CD14-positive monocyte (primary cell): ENCODE measurements at regions not wholly inside any gene's neighbourhood (a gene's known extent, or its start where the extent isn't known, plus 50 kb on each side); places are given as distances from the start of the nearest gene placed in this dataset.
"Not testable (repeated sequence)": the region's sequence is repeated elsewhere in the genome, so short reads cannot be mapped to it uniquely, and the experiment has no call there.

Experiments used
- DNase-seq, 3 donors: peaks; one replicate each; pipeline ENCODE4 v3.0.0-alpha.2; 2011 to 2022
- H2AFZ ChIP-seq: 2 replicates; pipeline ENCODE4 v1.6.0; 2012; ENCODE audit warnings: mild to moderate bottlenecking, low read depth, low read length, inconsistent platforms; ENCODE audit not compliant: insufficient read depth, poor library complexity, severe bottlenecking
- H3K27ac ChIP-seq, 2 donors: 1 replicate in 1 of 2; 2 replicates in 1 of 2; pipeline ENCODE4 v1.5.1; 2012 to 2013; ENCODE audit warnings: low read length in 2 of 2, control low read depth in 1 of 2, inconsistent platforms in 1 of 2, low read depth in 1 of 2, mild to moderate bottlenecking in 1 of 2
- H3K27me3 ChIP-seq, 2 donors: one replicate each; pipeline versions ENCODE4 v1.6.0 to v1.6.1; 2011 to 2013; ENCODE audit warnings: low read length in 2 of 2; ENCODE audit not compliant: control insufficient read depth in 2 of 2, insufficient read depth in 2 of 2
- H3K36me3 ChIP-seq, 2 donors: replicated peaks in 1 of 2; 1 replicate in 1 of 2; 2 replicates in 1 of 2; pipeline versions ENCODE4 v1.5.1 to v1.6.1; 2012 to 2013; ENCODE audit warnings: low read length in 2 of 2, control low read depth in 1 of 2, inconsistent platforms in 1 of 2, mild to moderate bottlenecking in 1 of 2; ENCODE audit not compliant: insufficient read depth in 2 of 2, control insufficient read depth in 1 of 2
- H3K4me1 ChIP-seq, 2 donors: 1 replicate in 1 of 2; 2 replicates in 1 of 2; pipeline versions ENCODE4 v1.5.1 to v1.6.1; 2012 to 2013; ENCODE audit warnings: low read length in 2 of 2, control low read depth in 1 of 2, inconsistent platforms in 1 of 2, mild to moderate bottlenecking in 1 of 2, moderate library complexity in 1 of 2; ENCODE audit not compliant: insufficient read depth in 2 of 2, control insufficient read depth in 1 of 2
- H3K4me2 ChIP-seq: replicated peaks from 2 replicates; pipeline ENCODE3; 2012; ENCODE audit warnings: low read length, moderate library complexity, mild to moderate bottlenecking; ENCODE audit not compliant: poor library complexity, severe bottlenecking; ENCODE audit errors: extremely low read depth
- H3K4me3 ChIP-seq, 3 experiments: fragments of 200-600 bp in 1 of 3; sonication (generic) in 1 of 3; replicated peaks in 1 of 3; 1 replicate in 2 of 3; 2 replicates in 1 of 3; pipeline ENCODE4 v1.5.1; 2011 to 2013; ENCODE audit warnings: low read length in 3 of 3, mild to moderate bottlenecking in 3 of 3, control low read depth in 2 of 3, low read depth in 2 of 3, inconsistent platforms in 1 of 3, moderate library complexity in 1 of 3
- H3K79me2 ChIP-seq: 2 replicates; pipeline ENCODE4 v1.6.0; 2012; ENCODE audit warnings: mild to moderate bottlenecking, control low read depth, inconsistent platforms, low read length, moderate library complexity; ENCODE audit not compliant: insufficient read depth
- H3K9ac ChIP-seq: 2 replicates; pipeline ENCODE4 v1.6.0; 2017; ENCODE audit warnings: low read length, mild to moderate bottlenecking; ENCODE audit not compliant: insufficient read depth, poor library complexity, severe bottlenecking
- H3K9me3 ChIP-seq, 2 donors: replicated peaks in 1 of 2; 1 replicate in 1 of 2; 2 replicates in 1 of 2; pipeline versions ENCODE4 v1.5.1 to v1.6.1; 2012 to 2013; ENCODE audit warnings: low read length in 2 of 2, control low read depth in 1 of 2; ENCODE audit not compliant: control insufficient read depth in 1 of 2, insufficient read depth in 1 of 2
- H4K20me1 ChIP-seq: 2 replicates; pipeline ENCODE4 v1.6.0; 2012; ENCODE audit warnings: mild to moderate bottlenecking, low read length, control low read depth, moderate library complexity; ENCODE audit not compliant: insufficient read depth
- H3K27ac Mint-ChIP-seq, 7 donors: one replicate each; pipeline ENCODE4 v1.8.0; 2020; ENCODE audit warnings: mild to moderate bottlenecking in 7 of 7, mixed read lengths in 7 of 7, moderate library complexity in 6 of 7, inconsistent platforms in 2 of 7
- H3K27me3 Mint-ChIP-seq, 3 donors: one replicate each; pipeline ENCODE4 v1.8.0; 2021 to 2022; ENCODE audit warnings: low read depth in 3 of 3, mild to moderate bottlenecking in 3 of 3, mixed read lengths in 3 of 3, moderate library complexity in 3 of 3, inconsistent platforms in 1 of 3
- H3K36me3 Mint-ChIP-seq, 2 donors: one replicate each; pipeline ENCODE4 v1.8.0; 2020; ENCODE audit warnings: mixed read lengths in 2 of 2, inconsistent platforms in 1 of 2, mild to moderate bottlenecking in 1 of 2
- H3K4me1 Mint-ChIP-seq: one replicate; pipeline ENCODE4 v1.8.0; 2020; ENCODE audit warnings: mild to moderate bottlenecking, mixed read lengths
- H3K4me3 Mint-ChIP-seq, 2 donors: one replicate each; pipeline ENCODE4 v1.8.0; 2020; ENCODE audit warnings: mild to moderate bottlenecking in 2 of 2, mixed read lengths in 2 of 2, moderate library complexity in 1 of 2
- H3K9me3 Mint-ChIP-seq, 7 donors: one replicate each; pipeline ENCODE4 v1.8.0; 2020 to 2022; ENCODE audit warnings: mixed read lengths in 7 of 7, mild to moderate bottlenecking in 6 of 7, moderate library complexity in 6 of 7, inconsistent platforms in 2 of 7
- CTCF ChIP-seq: fragments of 200-600 bp; IDR thresholded peaks from one replicate; pipeline ENCODE4 v1.8.0; 2022; ENCODE audit warnings: antibody characterized with exemption, mild to moderate bottlenecking
- WGBS: methylation state at CpG from one replicate; pipeline ENCODE4 v1.1.5; 2013; ENCODE audit warnings: missing lambda C conversion rate; ENCODE audit not compliant: insufficient coverage; 5-methylcytosine and 5-hydroxymethylcytosine counted together
- intact Hi-C, 2 donors: fragments of 100-400 bp; cut with micrococcal nuclease; formaldehyde crosslinking; loops; one replicate each; pipeline versions ENCODE4 v1.15.0 to v1.15.1; 2023

DNA sequence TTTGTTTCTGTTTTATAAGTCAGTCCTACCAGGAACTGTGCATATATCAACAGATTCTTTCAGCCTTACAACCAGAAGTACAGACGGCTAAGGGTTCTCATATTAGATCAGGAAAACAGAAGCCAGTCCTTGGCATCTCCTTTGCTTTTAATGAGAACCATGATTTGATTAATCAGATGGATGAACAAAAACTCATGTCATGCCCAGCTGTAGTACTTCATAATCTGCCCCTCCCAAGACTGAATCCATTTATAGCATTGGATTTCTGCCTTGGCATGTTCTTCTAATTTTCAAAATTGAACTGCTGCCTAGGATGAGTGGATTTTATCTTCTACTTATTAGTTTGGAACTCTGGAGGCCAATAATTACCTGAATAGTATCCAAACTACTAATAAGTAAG lies 617.2 kb downstream of the SLITRK5 start:
- intact Hi-C loops = no loop called here
- no peaks in the 10 kb centered on the region for H4K20me1 ChIP-seq
- H3K4me2 ChIP-seq = no peak overlapping the region
- H3K27me3 Mint-ChIP-seq = no peaks in the 10 kb centered on the region
- H3K79me2 ChIP-seq = no peaks in the 10 kb centered on the region
- H3K27ac Mint-ChIP-seq = no peak overlapping the region
- H3K27ac ChIP-seq = no peak overlapping the region
- no peak overlapping the region for H3K9ac ChIP-seq
- H3K36me3 ChIP-seq = no peaks in the 10 kb centered on the region
- TF ChIP-seq CTCF = no peak
- no peak overlapping the region for H3K4me3 ChIP-seq
- DNase-seq = no peak
- no peaks in the 10 kb centered on the region for H3K4me1 ChIP-seq
- H3K27me3 ChIP-seq = no peaks in the 10 kb centered on the region
- peaks cover 24 to 26% of the 10 kb centered on the region in 2 donors for H3K9me3 ChIP-seq
- H3K4me3 Mint-ChIP-seq = no peak overlapping the region
- no peaks in the 10 kb centered on the region for H3K36me3 Mint-ChIP-seq
- no CpG with 5 or more reads among the region's 1 CpG for WGBS
- H3K9me3 Mint-ChIP-seq = peaks cover 5 to 35% (median 31%) of the 10 kb centered on the region in 7 donors
- no peaks in the 10 kb centered on the region for H3K4me1 Mint-ChIP-seq
- no peak overlapping the region for H2AFZ ChIP-seq

DNA sequence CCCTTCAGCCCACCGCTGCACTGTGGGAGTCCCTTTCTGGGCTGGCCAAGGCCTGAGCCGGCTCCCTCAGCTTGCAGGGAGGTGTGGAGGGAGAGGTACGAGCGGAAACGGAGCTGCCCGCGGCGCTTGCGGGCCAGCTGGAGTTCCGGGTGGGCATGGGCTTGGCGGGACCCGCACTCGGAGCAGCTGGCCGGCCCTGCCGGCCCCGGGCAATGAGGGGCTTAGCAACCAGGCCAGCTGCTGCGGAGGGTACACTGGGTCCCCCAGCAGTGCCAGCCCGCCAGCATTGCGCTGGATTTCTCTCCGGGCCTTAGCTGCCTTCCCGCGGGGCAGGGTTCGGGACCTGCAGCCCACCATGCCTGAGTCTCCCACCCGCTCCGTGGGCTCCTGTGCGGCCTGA lies 620.6 kb downstream of the SLITRK5 start:
- H3K4me3 Mint-ChIP-seq, H3K36me3 Mint-ChIP-seq, H3K4me1 ChIP-seq, H3K27ac Mint-ChIP-seq, DNase-seq, H3K27ac ChIP-seq, H3K27me3 ChIP-seq, H3K4me1 Mint-ChIP-seq, H4K20me1 ChIP-seq, H3K36me3 ChIP-seq, H2AFZ ChIP-seq, intact Hi-C loops, H3K4me2 ChIP-seq, H3K4me3 ChIP-seq, H3K9ac ChIP-seq, H3K79me2 ChIP-seq, H3K27me3 Mint-ChIP-seq: not testable (repeated sequence)
- WGBS = 93% methylated on average over 24 of the region's 26 CpGs
- peaks cover 5 to 25% (median 19%) of the 10 kb centered on the region in 7 donors for H3K9me3 Mint-ChIP-seq
- H3K9me3 ChIP-seq = peaks cover 11 to 19% of the 10 kb centered on the region in 2 donors
